ENCODE measurements at regions not wholly inside any gene's neighbourhood (a gene's known extent, or its start where the extent isn't known, plus 50 kb on each side); places are given as distances from the start of the nearest gene placed in this dataset.

- Mint-ChIP-seq H3K27ac (no peak overlapping the region), H3K4me1 (ENCODE audit: unreplicated experiment) (peaks cover 9% of the 10 kb centered on the region), H3K4me3 (no peak overlapping the region), H3K27me3 (peaks cover 5% of the 10 kb centered on the region), H3K36me3 (no peaks in the 10 kb centered on the region), H3K9me3 (no peaks in the 10 kb centered on the region)
- no peak for DNase-seq (ENCODE audit: extremely low spot score, unreplicated experiment)
- no peak for TF ChIP-seq CTCF (conservative IDR thresholded peaks at IDR 0.05)
These were observed 336.8 kb downstream of the MYCN start for GRCh38 chr2:16277117-16277516.

DNA sequence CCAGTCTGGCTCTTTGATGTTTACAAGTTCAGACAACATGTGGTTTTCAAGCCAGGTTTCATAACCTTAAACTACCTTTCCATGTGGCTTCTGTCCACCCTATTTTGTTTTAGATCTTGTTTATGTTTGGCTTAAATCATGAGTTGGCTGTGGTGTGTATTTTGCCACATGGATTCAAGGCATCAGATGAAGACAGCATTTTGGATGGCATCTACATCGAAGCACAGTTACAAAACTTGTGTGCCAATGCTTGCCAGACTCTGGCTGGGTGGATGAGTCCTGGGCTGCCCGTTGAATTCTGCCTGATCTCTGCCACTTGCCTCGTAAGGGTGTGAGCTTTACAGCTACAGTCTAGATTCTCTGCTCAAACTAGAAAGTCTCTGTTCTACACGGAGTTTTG, 335.3 kb downstream of the MYCN start:
- no peak overlapping the region for H3K4me3 Mint-ChIP-seq
- H3K4me1 Mint-ChIP-seq (ENCODE audit: unreplicated experiment) = peaks cover 9% of the 10 kb centered on the region
- no peaks in the 10 kb centered on the region for H3K9me3 Mint-ChIP-seq
- no peak for DNase-seq (ENCODE audit: extremely low spot score, unreplicated experiment)
- H3K27ac Mint-ChIP-seq = no peak overlapping the region
- no peaks in the 10 kb centered on the region for H3K36me3 Mint-ChIP-seq
- TF ChIP-seq CTCF (conservative IDR thresholded peaks at IDR 0.05) = no peak
- no peaks in the 10 kb centered on the region for H3K27me3 Mint-ChIP-seq

- H3K9me3 Mint-ChIP-seq = no peaks in the 10 kb centered on the region
- H3K27ac Mint-ChIP-seq = no peak overlapping the region
- H3K4me3 Mint-ChIP-seq = no peak overlapping the region
- peaks cover 9% of the 10 kb centered on the region for H3K4me1 Mint-ChIP-seq (ENCODE audit: unreplicated experiment)
- no peak for TF ChIP-seq CTCF (conservative IDR thresholded peaks at IDR 0.05)
- no peaks in the 10 kb centered on the region for H3K27me3 Mint-ChIP-seq
- no peak for DNase-seq (ENCODE audit: extremely low spot score, unreplicated experiment)
- H3K36me3 Mint-ChIP-seq = no peaks in the 10 kb centered on the region
These were observed 334.8 kb downstream of the MYCN start for GRCh38 chr2:16275131-16275530.

GRCh38 chr2:16273111-16273510, 332.8 kb downstream of the MYCN start:
- Mint-ChIP-seq H3K27me3 (no peaks in the 10 kb centered on the region), H3K9me3 (no peaks in the 10 kb centered on the region), H3K36me3 (no peaks in the 10 kb centered on the region), H3K27ac (no peak overlapping the region), H3K4me3 (no peak overlapping the region), H3K4me1 (ENCODE audit: unreplicated experiment) (peaks cover 9% of the 10 kb centered on the region)
- no peak for DNase-seq (ENCODE audit: extremely low spot score, unreplicated experiment)
- no peak for TF ChIP-seq CTCF (conservative IDR thresholded peaks at IDR 0.05)

DNA sequence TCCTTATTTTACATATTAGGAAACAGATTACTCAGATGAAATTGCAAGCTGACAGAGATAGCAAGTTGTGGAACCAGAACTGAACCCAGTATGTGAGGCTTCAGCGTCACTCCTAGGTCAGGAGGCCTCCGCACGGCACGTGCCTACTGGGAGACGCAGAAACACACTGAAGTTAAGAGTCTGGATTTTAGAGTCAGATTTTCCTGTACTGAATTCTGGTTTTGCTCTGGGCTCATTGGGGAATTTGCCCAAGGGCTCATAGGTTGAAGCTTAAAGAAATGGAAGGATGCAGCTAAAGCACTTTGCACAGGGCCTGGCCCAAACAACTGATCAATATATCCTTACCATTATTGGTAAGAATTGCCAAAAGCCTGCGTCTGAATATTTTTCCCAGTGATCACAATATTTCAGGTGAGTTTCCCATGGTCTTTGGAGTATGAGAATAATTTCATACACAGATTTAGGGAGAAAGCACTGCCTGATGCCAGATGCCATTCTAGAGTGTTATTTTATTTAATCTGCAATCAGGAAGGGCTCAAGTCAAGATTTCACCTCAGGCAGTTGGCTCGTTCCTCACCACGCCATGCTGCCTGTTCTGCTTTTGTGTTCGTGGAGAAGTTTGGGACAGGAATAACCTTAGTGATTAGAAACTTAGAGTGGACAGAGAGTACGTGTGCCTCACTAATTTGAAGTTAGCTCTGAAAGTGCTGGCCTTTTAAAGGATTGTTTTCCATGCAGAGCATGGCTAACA, 331.9 kb downstream of the MYCN start:
- DNase-seq (ENCODE audit: extremely low spot score, unreplicated experiment) = no peak
- Mint-ChIP-seq H3K4me3 (no peak overlapping the region), H3K27me3 (no peaks in the 10 kb centered on the region), H3K4me1 (ENCODE audit: unreplicated experiment) (peaks cover 9% of the 10 kb centered on the region), H3K27ac (no peak overlapping the region), H3K36me3 (no peaks in the 10 kb centered on the region), H3K9me3 (no peaks in the 10 kb centered on the region)
- no peak for TF ChIP-seq CTCF (conservative IDR thresholded peaks at IDR 0.05)

All from type B pancreatic cell (in vitro differentiated cells).